HG03159 (cell line): ENCODE measurements at regions not wholly inside any gene's neighbourhood (a gene's known extent, or its start where the extent isn't known, plus 50 kb on each side); places are given as distances from the start of the nearest gene placed in this dataset.

Source experiments
- ATAC-seq: cut with Tn5 transposase; IDR thresholded peaks from one replicate; pipeline ENCODE4 v1.9.1; 2021; ENCODE audit warnings: mild to moderate bottlenecking, moderate library complexity; ENCODE audit not compliant: unreplicated experiment

DNA sequence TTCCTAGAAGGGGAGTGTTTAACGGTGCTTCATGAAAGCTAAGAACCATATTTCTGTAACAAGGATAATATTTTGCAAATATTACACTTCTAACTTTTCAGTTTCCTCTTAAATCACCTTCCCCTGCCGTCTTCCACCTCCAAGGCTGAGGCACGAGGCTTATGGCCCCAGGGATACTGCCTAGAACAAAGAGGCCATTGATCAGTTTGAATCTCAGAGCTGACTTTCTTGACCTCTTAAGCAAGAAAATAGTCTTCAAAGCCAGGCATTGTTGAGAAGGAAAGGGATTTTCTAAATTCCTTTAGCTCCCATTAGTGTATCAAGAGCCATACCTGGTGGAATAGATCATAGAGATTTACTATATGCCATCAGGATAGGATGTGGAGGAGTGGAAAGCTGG, 566.2 kb downstream of the BNC2 start:
- ATAC-seq, result no peak

DNA sequence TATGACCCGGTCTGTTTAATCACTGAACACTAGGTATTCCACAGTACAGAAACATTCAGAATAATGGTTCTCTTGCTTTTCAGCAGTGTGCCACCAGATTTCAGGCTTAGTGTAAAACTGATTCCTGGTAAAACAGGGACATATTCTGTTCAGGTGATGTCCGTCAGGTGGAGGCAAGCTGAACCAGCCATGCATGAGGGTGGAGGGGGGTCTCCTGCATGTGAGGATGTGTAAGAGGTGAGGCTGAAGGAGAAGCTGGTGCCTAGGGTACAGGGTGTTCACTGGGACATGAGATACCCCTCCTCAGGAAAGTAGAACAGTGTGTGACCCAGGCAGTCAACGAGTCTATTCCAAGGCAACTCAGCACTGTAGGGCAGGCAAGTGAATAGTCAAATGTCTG, 563.9 kb downstream of the BNC2 start:
- no peak for ATAC-seq

DNA sequence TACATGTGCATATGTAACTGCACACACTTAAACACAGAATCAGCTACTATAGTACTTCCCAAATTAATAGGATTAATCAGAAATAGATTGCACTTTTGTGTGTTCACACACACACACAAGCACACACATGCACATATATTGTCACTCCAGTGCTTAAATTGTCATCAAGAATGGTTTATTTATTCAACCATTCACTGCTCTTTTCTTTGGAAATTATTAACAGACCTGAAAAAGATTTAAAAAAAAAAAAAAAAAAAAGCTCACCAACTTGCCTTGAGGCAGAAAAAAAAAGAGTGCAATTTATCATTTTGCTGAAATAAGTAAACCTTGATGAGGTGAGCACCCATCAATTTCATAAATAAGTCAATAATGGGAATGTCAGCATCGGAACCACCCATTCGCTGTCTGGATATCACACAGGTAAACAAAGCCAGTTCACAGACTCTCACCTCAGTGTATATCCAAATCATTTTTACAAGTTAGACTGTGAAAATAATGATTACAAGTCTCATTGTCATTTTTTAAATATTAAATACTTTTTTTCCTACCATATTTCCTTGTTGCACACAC, 562.8 kb downstream of the BNC2 start:
- ATAC-seq, result no peak

DNA sequence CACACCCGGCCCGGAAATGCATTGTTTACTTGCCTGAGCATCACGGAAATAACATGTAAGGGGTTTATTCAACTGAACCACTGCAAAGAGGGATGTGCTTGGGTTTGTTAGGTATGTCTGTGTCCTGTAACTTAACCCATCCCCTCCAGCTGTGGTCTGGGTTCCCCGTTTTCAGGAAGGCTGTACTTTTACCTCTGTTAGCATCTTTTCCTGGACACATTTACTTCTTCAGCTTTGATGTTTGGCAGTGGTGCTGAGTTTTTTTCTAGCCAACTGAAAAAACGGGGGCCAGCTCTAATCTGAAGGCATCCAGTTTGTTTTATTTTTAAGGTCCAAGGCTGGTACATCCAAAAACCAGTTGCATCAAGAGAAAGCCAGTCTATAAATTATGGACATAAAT, 561.8 kb downstream of the BNC2 start:
- no peak for ATAC-seq

DNA sequence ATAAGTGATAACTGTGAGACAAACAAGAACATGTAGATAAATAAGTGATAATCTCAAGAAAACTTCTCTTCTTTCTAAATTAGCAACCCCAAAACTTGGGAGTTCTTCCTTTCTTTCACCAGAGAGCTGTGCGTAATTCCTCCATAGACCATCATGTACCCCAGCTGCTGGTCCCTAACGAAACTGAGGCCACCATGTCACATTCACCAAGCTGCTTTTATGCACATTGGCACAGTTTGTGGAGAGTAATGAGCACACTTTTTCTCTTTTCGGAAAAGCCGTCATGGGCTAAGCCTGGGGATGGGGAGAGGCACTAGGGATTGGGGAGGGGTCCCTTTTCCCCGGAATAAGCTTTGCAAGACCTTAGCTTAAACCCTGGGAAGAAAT, 561.4 kb downstream of the BNC2 start:
- no peak for ATAC-seq

DNA sequence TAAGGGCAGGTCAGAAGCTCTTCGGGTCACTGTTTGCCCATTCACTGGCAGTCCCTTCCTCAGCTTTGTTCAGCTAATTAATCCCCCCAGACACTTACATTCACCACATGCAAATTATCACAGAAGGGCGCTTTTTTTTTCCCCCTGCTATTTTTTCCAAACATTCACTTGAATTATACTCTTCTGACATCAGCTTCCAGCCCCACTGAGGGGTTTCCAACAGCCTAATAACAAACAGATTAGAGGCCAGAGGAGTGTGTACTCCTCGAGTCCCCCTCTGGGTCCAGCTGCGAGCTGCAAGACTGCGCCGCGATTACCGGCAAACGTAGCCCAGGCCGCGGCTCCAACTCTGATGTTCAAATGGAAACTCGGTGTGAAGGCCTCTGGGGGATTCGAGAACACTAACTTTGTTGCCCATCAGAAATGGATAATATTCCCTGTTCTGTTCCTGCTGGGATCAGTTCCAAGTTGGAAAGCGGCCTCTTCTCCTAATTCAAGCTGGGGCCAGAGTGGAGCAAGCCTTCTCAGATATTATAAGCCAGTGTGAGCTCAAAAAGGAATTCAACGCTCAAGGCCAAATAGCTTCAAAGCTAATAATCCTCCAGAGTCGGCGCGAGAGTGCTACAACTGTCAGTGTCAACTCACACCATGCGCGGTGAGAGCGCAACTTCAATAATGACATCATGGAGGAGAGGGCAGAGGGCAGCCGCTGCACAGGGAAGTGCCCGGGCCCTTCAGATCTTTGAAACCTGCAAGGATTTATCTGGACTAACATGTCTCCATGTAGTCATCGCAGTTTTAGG, 560.8 kb downstream of the BNC2 start:
- no peak for ATAC-seq

DNA sequence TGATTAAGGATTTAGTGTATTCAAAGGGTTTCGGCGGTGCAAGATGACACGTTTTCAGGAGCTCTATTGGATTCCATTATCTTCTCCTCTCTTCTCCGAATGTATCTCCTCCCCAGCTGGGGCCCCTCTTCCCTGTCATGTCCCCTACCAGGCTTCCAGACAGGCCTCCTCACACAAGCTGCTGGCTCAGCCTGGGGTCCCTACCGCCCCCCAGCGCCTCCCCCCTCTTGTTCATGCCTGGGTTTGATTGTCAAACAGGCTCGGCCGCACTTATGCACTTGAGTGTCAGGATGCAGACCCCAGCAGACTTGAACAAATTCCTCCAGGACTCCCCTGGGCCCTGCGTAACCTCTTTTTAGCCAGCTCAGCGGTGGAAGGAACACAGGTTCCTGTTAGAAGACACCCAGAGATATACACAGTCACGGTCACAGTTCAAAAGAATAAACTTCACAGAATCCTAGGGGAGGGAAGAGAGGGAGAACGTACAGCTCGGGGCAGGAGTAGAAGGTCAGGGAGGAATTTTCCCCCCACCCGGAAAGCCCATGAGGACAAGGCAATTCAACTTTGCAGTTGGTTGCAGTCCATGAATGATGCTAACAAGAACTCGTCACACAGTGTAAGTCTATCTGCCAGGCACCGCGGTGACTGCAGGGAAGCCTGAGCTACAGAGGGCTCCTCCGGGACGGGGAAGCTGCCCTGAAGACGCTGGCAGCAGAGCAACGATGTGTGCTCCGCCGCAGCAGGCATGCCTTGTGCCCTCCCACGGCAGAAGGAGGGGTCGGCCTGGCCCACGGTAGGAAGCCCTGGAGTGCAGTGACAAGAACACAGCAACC, 560.0 kb downstream of the BNC2 start:
- ATAC-seq, result no peak

DNA sequence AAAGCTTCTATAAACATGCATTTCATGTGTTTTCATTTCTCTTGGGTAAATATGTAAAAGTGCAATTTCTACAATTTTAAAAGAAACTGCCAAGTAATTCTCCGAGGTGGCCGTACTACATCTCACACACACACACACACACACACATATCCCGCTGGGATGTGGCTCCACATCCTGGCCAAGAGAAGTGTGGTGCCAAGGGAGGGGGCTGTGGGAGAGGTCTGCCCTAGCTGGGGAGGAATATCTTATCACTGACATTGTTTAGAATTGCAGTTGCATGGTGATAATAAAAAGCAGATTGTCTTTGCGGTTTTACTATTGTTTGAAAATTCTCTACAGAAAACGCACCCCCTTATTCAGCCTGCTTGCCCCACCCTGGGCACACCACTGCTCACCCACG, 558.4 kb downstream of the BNC2 start:
- ATAC-seq, result no peak

DNA sequence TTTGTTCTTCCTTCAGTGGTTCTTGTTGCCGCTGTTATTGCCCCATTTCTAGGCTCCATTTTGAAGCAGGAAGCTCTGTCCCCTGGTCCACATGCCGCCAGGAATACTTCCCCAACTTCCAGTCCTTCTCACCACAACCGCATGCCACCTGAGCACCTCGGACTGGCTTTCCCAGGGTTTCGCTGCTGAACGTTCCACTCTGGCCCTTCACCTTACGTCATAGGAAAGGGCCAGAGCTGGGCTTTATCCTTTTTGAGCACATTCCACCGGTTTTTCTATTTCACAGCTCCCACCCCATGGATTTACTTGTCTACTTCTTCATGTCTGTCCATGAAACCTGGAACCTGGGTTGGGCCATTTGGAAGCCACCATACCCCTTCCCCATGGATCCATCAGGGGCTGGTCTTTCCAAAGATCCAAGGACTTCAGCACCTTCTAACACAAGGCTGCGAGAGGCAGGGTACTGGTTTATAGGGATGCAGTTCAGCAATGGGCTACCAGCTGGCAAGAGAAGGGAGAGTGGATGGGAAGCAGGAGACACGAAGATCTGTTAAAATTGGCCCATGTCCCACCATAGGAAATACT, 557.4 kb downstream of the BNC2 start:
- no peak for ATAC-seq

DNA sequence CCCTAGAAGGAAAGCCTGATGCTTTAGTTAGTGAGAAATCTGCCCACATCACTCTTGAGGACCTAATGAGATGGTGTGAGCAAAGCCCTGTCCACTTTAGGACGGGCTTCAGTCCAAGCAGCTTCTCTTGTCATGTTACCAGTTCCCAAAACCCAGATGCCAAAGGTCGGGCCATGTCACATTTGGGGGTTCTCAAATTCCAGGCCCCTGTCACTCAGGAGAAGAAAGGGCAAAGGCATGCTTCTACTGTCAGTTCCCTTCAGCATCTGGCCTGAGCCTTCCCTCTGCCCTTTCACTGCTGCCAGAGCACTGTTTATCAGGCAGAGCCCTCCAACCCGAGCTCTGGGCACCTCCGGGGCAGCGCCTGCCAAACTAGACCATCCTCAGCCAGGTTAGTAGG, 556.0 kb downstream of the BNC2 start:
- no peak for ATAC-seq

DNA sequence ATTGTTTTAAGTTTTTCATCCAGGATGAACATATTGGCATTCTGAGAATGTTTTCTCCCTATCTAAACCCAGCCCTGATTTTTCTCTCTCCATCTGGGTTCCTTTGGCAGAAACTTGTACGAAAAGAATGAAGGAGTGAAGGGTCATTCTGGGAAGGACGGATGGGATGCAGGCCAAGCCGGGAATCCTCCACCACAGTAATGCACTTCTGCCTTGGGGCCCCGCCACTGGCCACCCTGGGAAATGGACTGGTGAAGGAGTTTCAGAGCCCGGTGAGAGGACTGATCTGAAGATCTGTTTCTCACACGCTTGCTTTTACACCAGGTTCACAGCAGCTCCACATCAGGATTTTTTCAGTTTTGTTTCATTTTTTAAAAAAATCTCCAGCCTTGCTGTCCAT, 554.8 kb downstream of the BNC2 start:
- ATAC-seq, result no peak

DNA sequence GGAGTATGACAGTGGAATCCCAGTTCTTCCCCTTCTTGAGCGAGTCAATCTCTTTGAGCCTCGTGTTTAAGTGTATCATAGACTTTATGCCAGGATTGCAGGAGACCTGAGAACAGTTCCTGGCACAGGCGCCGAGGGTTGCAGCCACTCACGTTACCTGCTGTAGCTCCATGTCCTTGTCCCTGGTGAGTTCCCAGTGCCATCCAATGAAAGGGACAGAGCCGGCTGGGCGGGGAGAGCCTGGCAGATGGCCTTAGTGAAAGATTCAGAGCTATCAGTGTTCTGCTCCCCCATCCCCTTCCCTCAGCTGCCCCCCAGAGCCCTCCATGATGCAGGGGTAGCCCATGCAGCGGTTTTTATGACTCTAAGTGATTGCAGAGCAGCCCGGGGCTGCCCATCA, 554.0 kb downstream of the BNC2 start:
- no peak for ATAC-seq

DNA sequence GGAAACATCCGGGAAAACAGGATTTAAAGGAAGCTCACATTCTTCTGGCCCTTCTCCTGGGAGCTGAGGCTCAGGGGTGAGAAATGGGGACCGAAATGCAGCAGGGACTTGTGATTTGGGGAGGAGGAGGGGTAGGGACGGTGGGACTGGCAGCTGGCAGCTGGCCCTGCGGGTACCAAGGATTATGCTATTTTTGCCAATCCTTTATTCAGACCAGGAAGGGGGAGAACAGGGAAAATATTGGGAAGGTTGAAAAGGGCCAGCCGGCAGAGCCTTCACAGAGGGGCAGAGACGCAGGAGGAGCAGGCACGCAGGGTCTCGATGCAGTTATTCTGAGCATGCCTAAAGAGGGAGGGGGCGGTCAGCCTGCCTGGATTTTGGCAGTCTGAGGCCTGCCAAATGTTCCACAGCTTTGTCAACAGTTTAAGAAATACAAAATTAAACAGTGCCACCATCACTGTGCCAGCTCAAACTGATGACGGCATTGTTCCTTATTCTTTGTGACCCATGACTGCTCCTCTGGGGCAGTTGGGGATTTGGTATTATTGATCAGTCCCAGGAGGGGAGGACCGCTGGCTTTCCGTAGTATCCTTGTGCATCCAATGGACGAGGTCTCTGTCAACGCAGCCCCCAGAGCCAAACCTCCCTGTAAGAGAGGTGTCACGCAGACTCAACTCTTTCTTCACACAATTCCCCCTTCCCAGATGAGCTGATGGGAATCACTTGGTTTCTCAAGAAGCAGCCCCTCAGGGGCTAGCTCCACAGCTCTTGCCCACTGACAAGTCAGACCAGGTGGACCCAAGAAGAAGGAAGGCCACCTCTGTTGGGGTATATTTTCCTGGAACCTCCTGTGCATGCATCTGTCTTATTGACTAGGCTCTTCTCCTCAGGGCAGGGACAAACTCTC, 553.3 kb downstream of the BNC2 start:
- no peak for ATAC-seq

DNA sequence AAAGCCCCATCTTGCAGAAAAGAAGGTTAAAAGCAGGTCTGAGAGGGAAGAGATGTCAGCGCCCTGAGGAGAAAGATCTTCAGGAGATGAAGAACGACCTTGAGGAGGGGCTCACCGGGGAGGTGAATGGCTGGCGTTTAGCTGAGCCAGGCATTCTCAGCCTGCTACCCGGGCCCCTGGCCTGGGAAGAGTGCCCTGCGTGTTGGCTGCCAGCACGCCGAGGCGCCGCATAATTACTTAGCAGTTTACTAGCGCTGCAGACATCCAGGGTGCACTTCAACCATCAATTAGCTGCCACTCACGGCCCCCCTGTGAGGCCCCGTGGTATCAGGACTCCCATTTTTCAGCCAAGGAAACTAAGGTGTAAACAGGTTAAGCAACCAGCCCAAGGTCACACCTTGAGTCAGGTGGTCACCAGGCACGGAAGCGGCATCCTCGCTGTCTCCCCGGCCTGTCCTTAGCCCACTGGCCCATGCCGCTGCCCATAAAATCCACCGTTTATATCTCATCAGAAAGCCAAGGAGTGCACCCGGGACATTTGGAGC, 551.9 kb downstream of the BNC2 start:
- ATAC-seq, result no peak

DNA sequence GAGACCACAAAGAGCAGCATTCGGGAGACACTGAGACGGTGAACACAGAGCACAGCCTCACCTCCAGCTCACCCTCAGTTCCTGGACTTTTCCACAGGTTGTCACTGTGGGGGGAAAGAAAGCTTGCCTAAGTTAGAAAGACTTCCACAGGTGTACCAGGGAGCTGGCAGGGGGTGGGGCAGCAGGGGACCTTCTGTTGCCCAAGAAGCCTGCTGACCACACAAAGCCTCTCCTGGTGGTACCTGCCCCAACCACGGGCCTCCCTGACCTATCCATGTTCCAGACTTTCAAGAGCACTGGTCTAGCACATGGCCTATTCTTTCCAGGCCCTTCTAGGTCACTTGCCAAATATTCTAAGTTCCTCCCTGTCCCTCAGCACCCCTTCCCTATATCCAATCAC, 550.8 kb downstream of the BNC2 start:
- no peak for ATAC-seq

DNA sequence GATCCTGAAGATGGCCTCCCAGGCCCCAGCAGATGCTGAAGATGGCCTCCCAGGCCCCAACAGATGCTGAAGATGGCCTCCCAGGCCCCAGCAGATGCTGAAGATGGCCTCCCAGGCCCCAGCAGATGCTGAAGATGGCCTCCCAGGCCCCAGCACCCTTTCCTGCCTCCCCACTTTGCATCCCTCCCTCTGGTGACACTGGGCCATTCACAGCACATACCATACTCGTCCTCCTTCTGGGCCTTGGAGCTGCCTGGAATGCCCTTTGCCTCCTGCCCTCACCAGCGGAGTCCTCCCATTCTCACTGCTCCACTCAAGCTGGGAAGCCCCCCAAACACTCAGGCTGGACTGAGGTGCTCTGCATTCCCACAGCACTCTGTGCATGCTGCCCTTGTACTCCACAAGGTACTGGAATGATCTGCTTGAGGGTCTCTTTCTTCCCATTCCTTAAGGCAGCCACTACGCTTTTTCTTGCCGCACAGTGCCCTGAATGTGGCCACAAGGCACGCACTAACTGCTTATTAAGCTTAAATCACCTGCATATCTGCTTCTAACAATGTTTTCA, 550.0 kb downstream of the BNC2 start:
- no peak for ATAC-seq

DNA sequence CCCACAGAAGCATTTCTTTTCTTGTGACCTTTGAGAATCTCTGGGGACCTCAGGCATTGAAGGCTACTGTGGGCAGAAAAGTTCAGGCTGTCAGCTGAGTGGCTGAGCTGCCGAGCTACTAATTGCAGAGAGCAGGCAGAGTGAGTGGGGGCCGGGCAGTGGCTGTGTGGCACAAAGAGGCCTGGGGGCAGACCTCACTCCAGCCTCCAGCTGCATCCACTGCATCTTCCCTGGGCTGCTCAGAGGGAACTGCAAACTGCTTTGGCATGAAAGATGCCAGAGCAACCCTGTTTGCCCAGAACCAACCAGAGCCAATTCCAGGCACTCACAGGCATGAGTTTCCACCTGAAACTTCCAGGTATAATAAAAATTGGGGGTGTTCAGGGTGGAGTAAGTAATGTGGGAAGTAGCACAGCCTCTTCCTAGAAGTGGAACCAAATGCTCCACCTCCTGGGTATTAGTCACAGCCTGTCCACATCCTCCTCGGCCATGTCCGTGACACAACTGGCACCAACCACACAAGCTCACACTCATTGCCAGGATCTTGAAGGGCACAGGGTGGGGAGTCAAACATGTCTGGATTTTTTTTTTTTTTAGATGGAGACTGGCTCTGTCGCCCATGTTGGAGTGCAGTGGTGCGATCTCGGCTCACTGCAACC, 548.9 kb downstream of the BNC2 start:
- ATAC-seq, result no peak

DNA sequence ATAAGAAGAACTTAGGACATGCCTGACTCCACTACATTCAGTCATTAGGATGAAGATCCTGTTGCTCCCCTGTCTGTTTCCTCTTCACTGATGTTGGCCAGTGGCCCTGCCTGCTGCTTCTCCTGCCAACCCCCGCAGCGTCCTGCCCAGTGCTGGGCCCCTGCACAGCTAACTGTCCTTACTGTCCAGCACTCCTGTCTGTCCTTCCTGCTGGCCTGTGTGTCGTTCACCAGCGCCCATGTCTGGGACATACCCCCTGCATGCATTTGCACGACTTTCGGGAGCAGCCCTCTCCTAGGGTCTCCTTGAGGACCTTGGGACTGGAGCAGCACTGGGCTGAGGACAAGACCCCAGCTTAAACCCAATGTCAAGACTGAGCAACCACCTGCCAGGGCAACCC, 547.6 kb downstream of the BNC2 start:
- no peak for ATAC-seq

DNA sequence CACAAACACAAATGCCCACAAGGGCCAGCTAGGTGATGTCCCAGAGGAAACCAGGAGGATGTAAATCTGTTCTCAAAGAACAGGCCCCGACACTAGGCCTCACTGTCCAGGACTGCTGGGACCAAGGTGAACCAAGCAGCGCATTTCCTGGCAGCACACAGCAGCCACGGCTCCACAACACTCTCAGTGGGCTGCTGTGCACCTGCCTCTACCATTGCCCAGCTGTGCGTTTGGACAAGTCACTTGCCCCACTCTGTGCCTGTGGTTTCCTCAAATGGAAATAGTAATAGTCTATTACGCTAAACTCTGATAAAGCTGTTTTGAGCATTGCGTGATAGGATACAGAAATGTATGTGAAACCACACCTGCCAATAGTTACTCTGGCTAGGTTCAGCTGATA, 544.5 kb downstream of the BNC2 start:
- ATAC-seq, result no peak

DNA sequence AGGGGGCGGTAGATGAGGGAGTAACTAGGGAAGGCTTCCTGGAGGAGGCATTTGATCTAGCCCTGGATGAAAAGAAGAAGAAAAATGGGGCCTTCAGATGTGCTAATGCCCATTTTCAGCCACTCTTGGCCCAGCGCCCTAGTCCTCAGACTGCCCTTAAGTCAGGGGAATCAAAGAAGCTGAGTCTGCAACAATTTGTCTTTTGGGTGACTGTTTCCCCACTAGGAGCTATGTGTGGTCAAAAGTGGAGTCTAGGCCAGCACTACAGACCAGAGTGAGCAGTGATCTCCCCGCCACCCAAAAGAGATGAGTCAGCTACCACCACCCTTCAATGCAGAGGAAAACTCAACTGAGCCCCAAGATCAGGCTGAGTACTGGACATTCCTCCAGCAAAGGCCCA, 542.1 kb downstream of the BNC2 start:
- no peak for ATAC-seq
